ENCODE measurements at regions not wholly inside any gene's neighbourhood (a gene's known extent, or its start where the extent isn't known, plus 50 kb on each side); places are given as distances from the start of the nearest gene placed in this dataset.

DNA sequence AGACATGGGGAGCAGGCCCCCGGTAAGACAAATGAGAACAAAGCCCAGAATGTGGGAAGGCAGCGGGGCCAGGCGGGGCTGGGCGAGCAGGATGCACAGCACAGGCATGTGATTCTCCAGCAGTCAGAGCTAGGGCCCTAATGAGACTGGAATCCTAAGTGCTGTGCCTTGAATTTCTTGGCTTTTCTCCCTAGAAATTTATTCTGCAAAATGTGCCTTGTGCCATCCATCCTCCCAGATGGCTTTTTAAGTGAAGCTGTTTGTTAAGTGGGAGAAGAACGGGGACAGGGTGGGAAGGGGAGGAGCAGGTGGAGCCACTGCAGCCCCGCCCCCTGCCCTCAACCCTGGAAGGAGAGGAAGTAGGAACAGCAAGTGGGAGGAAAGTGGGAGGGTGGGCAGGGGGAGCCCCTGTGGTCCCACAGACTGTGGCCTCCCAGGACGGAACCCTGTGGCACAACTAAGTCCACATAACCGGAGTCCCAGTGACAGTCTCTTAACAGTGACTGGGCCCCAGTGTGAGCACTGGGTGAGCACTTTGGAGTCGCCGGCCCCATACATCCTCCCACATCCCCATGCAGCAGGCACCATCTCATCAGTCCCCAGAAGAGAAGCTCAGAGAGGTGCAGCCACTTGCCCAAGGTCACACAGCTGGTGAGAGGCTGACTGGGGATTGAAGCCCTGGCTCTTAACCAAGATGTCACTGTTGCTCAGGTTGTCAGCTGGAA is 216.9 kb downstream of the MATN1 start:
- TF ChIP-seq, protein P1, sequence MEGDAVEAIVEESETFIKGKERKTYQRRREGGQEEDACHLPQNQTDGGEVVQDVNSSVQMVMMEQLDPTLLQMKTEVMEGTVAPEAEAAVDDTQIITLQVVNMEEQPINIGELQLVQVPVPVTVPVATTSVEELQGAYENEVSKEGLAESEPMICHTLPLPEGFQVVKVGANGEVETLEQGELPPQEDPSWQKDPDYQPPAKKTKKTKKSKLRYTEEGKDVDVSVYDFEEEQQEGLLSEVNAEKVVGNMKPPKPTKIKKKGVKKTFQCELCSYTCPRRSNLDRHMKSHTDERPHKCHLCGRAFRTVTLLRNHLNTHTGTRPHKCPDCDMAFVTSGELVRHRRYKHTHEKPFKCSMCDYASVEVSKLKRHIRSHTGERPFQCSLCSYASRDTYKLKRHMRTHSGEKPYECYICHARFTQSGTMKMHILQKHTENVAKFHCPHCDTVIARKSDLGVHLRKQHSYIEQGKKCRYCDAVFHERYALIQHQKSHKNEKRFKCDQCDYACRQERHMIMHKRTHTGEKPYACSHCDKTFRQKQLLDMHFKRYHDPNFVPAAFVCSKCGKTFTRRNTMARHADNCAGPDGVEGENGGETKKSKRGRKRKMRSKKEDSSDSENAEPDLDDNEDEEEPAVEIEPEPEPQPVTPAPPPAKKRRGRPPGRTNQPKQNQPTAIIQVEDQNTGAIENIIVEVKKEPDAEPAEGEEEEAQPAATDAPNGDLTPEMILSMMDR (IDR thresholded peaks at IDR 0.05; ENCODE audit: low read depth, low read length) = no peak
- TF ChIP-seq, protein P2, sequence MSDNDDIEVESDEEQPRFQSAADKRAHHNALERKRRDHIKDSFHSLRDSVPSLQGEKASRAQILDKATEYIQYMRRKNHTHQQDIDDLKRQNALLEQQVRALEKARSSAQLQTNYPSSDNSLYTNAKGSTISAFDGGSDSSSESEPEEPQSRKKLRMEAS (IDR thresholded peaks at IDR 0.05; ENCODE audit: low read depth, low read length) = no peak
- no peak for TF ChIP-seq MYC (IDR thresholded peaks at IDR 0.05; ENCODE audit: low read depth, low read length)
- no peak for TF ChIP-seq POLR2A (IDR thresholded peaks at IDR 0.05; ENCODE audit: extremely low read depth, insufficient read length)
- no peak for DNase-seq (ENCODE audit: low read depth)
- H3K4me3 ChIP-seq (ENCODE audit: low read depth, low read length) = no peak overlapping the region

DNA sequence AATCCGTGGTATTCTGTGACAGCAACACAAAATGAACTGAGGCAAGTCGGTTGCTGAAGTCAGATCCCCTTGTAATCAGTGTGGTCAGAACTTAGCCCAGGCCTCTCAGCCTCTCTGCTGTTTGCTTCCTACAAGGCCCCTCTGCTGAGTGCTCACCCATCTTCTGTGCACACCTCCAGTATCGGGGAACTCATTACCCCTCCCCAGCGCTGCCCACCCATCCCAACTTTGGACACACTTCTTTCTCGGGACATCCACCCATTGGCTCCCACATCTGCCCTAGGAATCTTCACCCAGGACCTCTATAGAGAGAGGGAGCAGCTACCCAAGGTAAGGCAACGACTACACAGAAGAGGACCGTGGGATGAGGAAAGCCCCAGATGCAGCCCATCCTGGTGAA is 217.5 kb downstream of the MATN1 start:
- no peak overlapping the region for H3K4me3 ChIP-seq (ENCODE audit: low read depth, low read length)
- TF ChIP-seq POLR2A (IDR thresholded peaks at IDR 0.05; ENCODE audit: extremely low read depth, insufficient read length) (no peak), MYC (IDR thresholded peaks at IDR 0.05; ENCODE audit: low read depth, low read length) (no peak)
- TF ChIP-seq, protein P2 (IDR thresholded peaks at IDR 0.05; ENCODE audit: low read depth, low read length) = no peak
- TF ChIP-seq, protein P1 (IDR thresholded peaks at IDR 0.05; ENCODE audit: low read depth, low read length) = no peak
- DNase-seq (ENCODE audit: low read depth) = no peak

DNA sequence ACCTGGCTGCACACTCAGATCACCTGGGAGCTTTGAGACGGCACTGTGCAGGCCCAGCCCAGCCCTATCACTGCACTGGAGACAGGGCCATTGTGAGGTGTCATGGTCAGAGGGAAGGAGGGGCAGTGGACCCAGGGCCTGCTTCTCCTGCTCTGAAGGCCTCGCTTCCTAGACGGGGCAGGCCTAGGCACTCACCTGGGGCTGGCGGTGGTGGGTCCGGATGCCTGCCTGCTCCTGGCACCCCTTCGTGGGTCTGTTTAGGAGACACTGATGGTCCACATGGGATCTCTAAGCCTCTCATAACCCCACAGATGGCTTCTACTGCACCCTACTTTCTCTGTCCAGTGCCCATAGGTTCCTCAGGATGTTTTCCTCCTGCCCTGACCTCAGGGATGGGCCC is 230.9 kb downstream of the MATN1 start:
- TF ChIP-seq, protein P2 (IDR thresholded peaks at IDR 0.05; ENCODE audit: low read depth, low read length) = no peak
- no peak for TF ChIP-seq POLR2A (IDR thresholded peaks at IDR 0.05; ENCODE audit: extremely low read depth, insufficient read length)
- no peak for DNase-seq (ENCODE audit: low read depth)

DNA sequence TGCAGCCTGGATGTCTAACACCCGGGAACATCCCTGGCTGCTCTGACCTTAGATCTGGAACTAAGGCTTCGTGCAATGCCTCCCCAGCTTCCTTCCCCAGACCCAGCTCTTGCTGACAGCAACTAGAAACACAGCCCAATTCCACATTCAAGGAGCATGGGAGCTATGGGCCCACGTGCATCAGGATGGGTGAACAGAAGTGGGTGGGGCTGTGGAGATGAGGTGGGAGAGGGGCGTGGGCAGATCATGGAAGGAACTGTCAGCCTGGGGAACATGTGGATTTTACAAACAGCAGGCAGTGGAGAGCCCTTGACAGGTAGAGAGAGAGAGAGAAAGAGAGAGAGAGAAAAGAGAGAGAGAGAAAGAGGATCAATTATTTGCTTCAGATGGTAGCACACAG is 231.6 kb downstream of the MATN1 start:
- H3K4me3 ChIP-seq (ENCODE audit: low read depth, low read length) = no peak overlapping the region
- no peak for TF ChIP-seq MYC (IDR thresholded peaks at IDR 0.05; ENCODE audit: low read depth, low read length)
- TF ChIP-seq, protein P1 (IDR thresholded peaks at IDR 0.05; ENCODE audit: low read depth, low read length) = no peak
- TF ChIP-seq, protein P2 (IDR thresholded peaks at IDR 0.05; ENCODE audit: low read depth, low read length) = no peak
- no peak for TF ChIP-seq POLR2A (IDR thresholded peaks at IDR 0.05; ENCODE audit: extremely low read depth, insufficient read length)
- no peak for DNase-seq (ENCODE audit: low read depth)

More for the DNA sequence above, 230.9 kb downstream of the MATN1 start:
- no peak overlapping the region for H3K4me3 ChIP-seq (ENCODE audit: low read depth, low read length)

DNA sequence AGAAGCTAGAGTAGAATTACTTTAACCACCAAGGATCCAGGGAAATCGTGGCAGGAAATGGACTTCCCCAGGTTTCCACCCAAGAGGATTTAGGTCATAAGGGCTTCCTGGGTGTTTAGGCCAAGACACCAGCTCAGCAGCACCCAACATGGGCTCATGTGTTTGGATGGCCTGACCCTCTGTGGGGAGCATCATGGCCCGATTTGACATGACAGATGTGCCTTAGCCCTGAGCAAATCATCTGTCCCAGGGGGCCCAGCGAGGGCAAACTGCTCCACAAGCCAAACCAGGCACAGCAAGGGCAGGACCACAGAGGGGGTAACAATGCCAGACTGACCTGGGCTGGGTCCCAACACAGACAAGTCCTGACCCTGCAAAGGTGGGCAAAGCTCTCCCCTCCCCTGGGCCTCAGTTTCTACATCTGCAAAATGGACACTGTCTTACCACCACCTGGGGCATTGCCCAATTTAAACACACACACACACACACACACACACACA is 232.8 kb downstream of the MATN1 start:
- TF ChIP-seq POLR2A (IDR thresholded peaks at IDR 0.05; ENCODE audit: extremely low read depth, insufficient read length) = no peak
- TF ChIP-seq, protein P2 (IDR thresholded peaks at IDR 0.05; ENCODE audit: low read depth, low read length) = no peak
- no peak overlapping the region for H3K4me3 ChIP-seq (ENCODE audit: low read depth, low read length)
- no peak for DNase-seq (ENCODE audit: low read depth)

DNA sequence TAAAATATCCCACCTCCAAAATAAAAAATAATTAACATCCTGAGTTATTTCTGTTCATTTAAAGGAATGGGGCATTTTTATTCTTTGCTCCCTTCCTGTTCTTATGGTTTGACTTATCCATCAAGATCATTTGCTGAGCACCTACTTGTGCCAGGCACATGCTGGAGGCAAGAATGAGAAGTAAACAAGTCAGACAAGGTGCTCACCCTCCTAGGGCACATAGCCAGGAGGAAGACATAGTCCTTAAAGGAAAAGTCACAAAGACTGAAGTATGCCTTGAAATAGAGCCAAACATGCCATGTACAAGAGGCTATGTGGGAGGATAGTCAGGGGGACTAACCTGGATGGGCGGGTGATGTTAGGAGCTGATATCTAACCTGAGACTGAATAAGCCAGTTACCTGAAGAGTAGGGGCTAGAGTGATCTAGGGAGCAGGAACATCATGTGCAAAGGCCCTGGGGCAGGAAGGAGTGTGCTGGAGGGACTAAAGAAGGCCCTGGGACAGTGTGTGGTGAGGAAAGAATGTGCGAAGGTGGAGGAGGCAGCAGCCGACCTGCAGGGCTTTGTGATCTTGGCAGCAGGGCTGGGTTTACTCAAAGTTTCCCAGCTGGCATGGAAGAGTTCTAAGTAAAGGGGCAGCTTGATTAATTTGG is 233.5 kb downstream of the MATN1 start:
- H3K4me3 ChIP-seq (ENCODE audit: low read depth, low read length) = no peak overlapping the region
- DNase-seq (ENCODE audit: low read depth) = no peak
- TF ChIP-seq, protein P1 (IDR thresholded peaks at IDR 0.05; ENCODE audit: low read depth, low read length) = no peak
- TF ChIP-seq POLR2A (IDR thresholded peaks at IDR 0.05; ENCODE audit: extremely low read depth, insufficient read length) = no peak
- TF ChIP-seq, protein P2 (IDR thresholded peaks at IDR 0.05; ENCODE audit: low read depth, low read length) = no peak
- TF ChIP-seq MYC (IDR thresholded peaks at IDR 0.05; ENCODE audit: low read depth, low read length) = no peak

All from NB4 (cell line).